ENCODE measurements at regions not wholly inside any gene's neighbourhood (a gene's known extent, or its start where the extent isn't known, plus 50 kb on each side); places are given as distances from the start of the nearest gene placed in this dataset.

GRCh38 chr18:61664419-61665084 is 228.3 kb downstream of the RNF152 start (continued):
- TF ChIP-seq POLR2AphosphoS2 (IDR thresholded peaks at IDR 0.05; ENCODE audit: low read length) (no peak), KAT8 (IDR thresholded peaks at IDR 0.05; ENCODE audit: low read depth) (no peak), GMEB1 (CRISPR knock-in tag; IDR thresholded peaks at IDR 0.05) (no peak), ZNF644 (tag; IDR thresholded peaks at IDR 0.05; ENCODE audit: low read depth) (no peak), ZNF696 (CRISPR knock-in tag; conservative IDR thresholded peaks at IDR 0.05) (no peak)

GRCh38 chr18:61662726-61663125 is 230.1 kb downstream of the RNF152 start:
- Histone ChIP-seq H3K4me1 (replicated peaks in 1 of 2; ENCODE audit: control insufficient read depth in 2 of 2, insufficient read depth in 2 of 2, low read length in 2 of 2) (no peaks in the 10 kb centered on the region), H3K79me2 (ENCODE audit: control insufficient read depth, insufficient read depth, low read length) (no peaks in the 10 kb centered on the region), H2AFZ (ENCODE audit: low read depth, low read length) (no peak overlapping the region), H3K4me3 (no peak overlapping the region), H3K9ac (ENCODE audit: insufficient read depth in 1 of 2, low read depth in 2 of 2, low read length in 2 of 2) (no peak overlapping the region), H3K9me1 (ENCODE audit: control insufficient read depth, insufficient read depth, low read length) (no peaks in the 10 kb centered on the region), H3K27me3 (ENCODE audit: control insufficient read depth in 2 of 2, insufficient read depth in 2 of 2, low read length in 2 of 2) (no peaks in the 10 kb centered on the region), H3K27ac (ENCODE audit: extremely low read depth, low read depth, low read length) (no peak overlapping the region), H4K20me1 (replicated peaks; ENCODE audit: control insufficient read depth, insufficient read depth, low read length) (no peaks in the 10 kb centered on the region), H3K36me3 (ENCODE audit: control insufficient read depth, insufficient read depth, low read length) (no peaks in the 10 kb centered on the region), H3K4me2 (ENCODE audit: insufficient read depth, low read length) (no peak overlapping the region), H3K9me3 (replicated peaks; ENCODE audit: control insufficient read depth, insufficient read depth, low read depth, low read length) (no peaks in the 10 kb centered on the region)
- ChIA-PET POLR2A (no interaction called here), CTCF (ENCODE audit: low intra/inter-chr PET ratio) (no interaction called here)
- TF ChIP-seq RBM22 (IDR thresholded peaks at IDR 0.05; ENCODE audit: low read depth, low read length, poor library complexity, severe bottlenecking) = no peak
- no peak for TF ChIP-seq ZNF277 (CRISPR knock-in tag; IDR thresholded peaks at IDR 0.05; ENCODE audit: borderline replicate concordance)
- TF ChIP-seq SMC3 (conservative IDR thresholded peaks at IDR 0.05; ENCODE audit: insufficient read depth, low read depth, low read length) = no peak
- no peak for TF ChIP-seq XRCC4 (IDR thresholded peaks at IDR 0.05; ENCODE audit: extremely low read depth, insufficient read depth, insufficient read length)
- no peak for TF ChIP-seq SRF (CRISPR knock-in tag; IDR thresholded peaks at IDR 0.05)
- no peak for TF ChIP-seq DPF2 (IDR thresholded peaks at IDR 0.05)
- TF ChIP-seq ASH1L (IDR thresholded peaks at IDR 0.05; ENCODE audit: borderline replicate concordance, low read depth, partially characterized antibody) = no peak
- no peak for TF ChIP-seq MBD2 (IDR thresholded peaks at IDR 0.05; ENCODE audit: borderline replicate concordance, low read depth)
- no peak for TF ChIP-seq ZNF282 (CRISPR knock-in tag; IDR thresholded peaks at IDR 0.05)
- no peak for TF ChIP-seq NFE2 (IDR thresholded peaks at IDR 0.05; ENCODE audit: low read depth)
- no peak for TF ChIP-seq HDAC8 (tag; IDR thresholded peaks at IDR 0.05)
- DNase-seq (ENCODE audit: extremely low read depth in 1 of 4, low spot score in 3 of 4) (no peak), ATAC-seq (no peak), FAIRE-seq (no peak)
- in situ Hi-C loops (cut with MboI) (no loop called here), intact Hi-C loops (cut with micrococcal nuclease) (no loop called here)
- 0% methylated on average over 3 of the region's 3 CpGs for WGBS (ENCODE audit: insufficient coverage, low coverage, missing lambda C conversion rate)
- no TSS peak for BruUV-seq (replicated peaks)

Data from K562 (cell line).